WTC11 (cell line): ENCODE measurements at regions not wholly inside any gene's neighbourhood (a gene's known extent, or its start where the extent isn't known, plus 50 kb on each side); places are given as distances from the start of the nearest gene placed in this dataset.

Source experiments
- ATAC-seq: fragments of 200-7000 bp; cut with Tn5 transposase; 2 replicates; pipeline ENCODE4 v1.10.0; 2021; ENCODE audit warnings: mild to moderate bottlenecking, moderate library complexity
- CTCF ChIA-PET: fragments of 300-600 bp; sonication (Branson Sonifier 250); formaldehyde crosslinking; loops from one replicate; lab custom pipeline; 2021; ENCODE audit warnings: antibody characterized with exemption; lab: Charles Lee
- POLR2A ChIA-PET: fragments of 350-600 bp; sonication (Branson Sonifier 250); formaldehyde crosslinking; loops from one replicate; lab custom pipeline; 2021; ENCODE audit warnings: antibody characterized with exemption; lab: Charles Lee
- DNase-seq: peaks from one replicate; pipeline ENCODE4 v3.0.0; 2021; ENCODE audit warnings: low spot score
- H3K27ac Mint-ChIP-seq: 2 replicates; pipeline ENCODE4 v1.8.0; 2021; ENCODE audit warnings: mixed read lengths
- H3K27me3 Mint-ChIP-seq: 2 replicates; pipeline ENCODE4 v1.8.0; 2021; ENCODE audit warnings: low read depth, mild to moderate bottlenecking, moderate library complexity, mixed read lengths
- H3K36me3 Mint-ChIP-seq: 2 replicates; pipeline ENCODE4 v1.8.0; 2021; ENCODE audit warnings: mixed read lengths
- H3K4me1 Mint-ChIP-seq: 2 replicates; pipeline ENCODE4 v1.8.0; 2022; ENCODE audit warnings: mixed read lengths
- H3K4me3 Mint-ChIP-seq: 2 replicates; pipeline ENCODE4 v1.8.0; 2021; ENCODE audit warnings: mild to moderate bottlenecking, moderate library complexity, mixed read lengths
- H3K9me3 Mint-ChIP-seq: 2 replicates; pipeline ENCODE4 v1.8.0; 2021; ENCODE audit warnings: mixed read lengths
- CREB1 ChIP-seq: sonication (generic); formaldehyde crosslinking; IDR thresholded peaks from 2 replicates; pipeline ENCODE4 v1.8.0; 2023; ENCODE audit warnings: mild to moderate bottlenecking, missing genetic modification reagents
- CREM ChIP-seq: sonication (generic); formaldehyde crosslinking; IDR thresholded peaks from 2 replicates; pipeline ENCODE4 v1.8.1; 2022; ENCODE audit warnings: mild to moderate bottlenecking, missing genetic modification reagents, moderate library complexity
- ESRRA ChIP-seq: sonication (generic); formaldehyde crosslinking; IDR thresholded peaks from 2 replicates; pipeline ENCODE4 v1.8.1; 2022; ENCODE audit warnings: mild to moderate bottlenecking, missing genetic modification reagents, borderline replicate concordance
- FOXP1 ChIP-seq: sonication (generic); formaldehyde crosslinking; IDR thresholded peaks from 2 replicates; pipeline ENCODE4 v1.8.0; 2022; ENCODE audit warnings: missing genetic modification reagents, mild to moderate bottlenecking, moderate library complexity, borderline replicate concordance
- GTF2I ChIP-seq: fragments of 250-450 bp; sonication (Bioruptor Pico); conservative IDR thresholded peaks from 2 replicates; pipeline ENCODE4 v1.4.0; 2021; ENCODE audit warnings: mild to moderate bottlenecking
- HMGA2 ChIP-seq: fragments of 250-450 bp; sonication (Bioruptor Pico); IDR thresholded peaks from 2 replicates; pipeline ENCODE4 v1.4.0; 2021; ENCODE audit warnings: mild to moderate bottlenecking, moderate library complexity
- NR3C1 ChIP-seq: sonication (generic); formaldehyde crosslinking; conservative IDR thresholded peaks from 2 replicates; pipeline ENCODE4 v1.8.1; 2023; ENCODE audit warnings: low read depth, mild to moderate bottlenecking, missing genetic modification reagents
- SOX15 ChIP-seq: fragments of 250-450 bp; sonication (Bioruptor Pico); IDR thresholded peaks from 2 replicates; pipeline ENCODE4 v1.9.0; 2021; ENCODE audit warnings: mild to moderate bottlenecking
- SP1 ChIP-seq: sonication (generic); formaldehyde crosslinking; conservative IDR thresholded peaks from 2 replicates; pipeline ENCODE4 v1.8.1; 2022; ENCODE audit warnings: missing genetic modification reagents
- TEAD1 ChIP-seq: sonication (generic); formaldehyde crosslinking; IDR thresholded peaks from 2 replicates; pipeline ENCODE4 v1.8.0; 2022; ENCODE audit warnings: mild to moderate bottlenecking, missing genetic modification reagents
- TEAD4 ChIP-seq: sonication (generic); formaldehyde crosslinking; IDR thresholded peaks from 2 replicates; pipeline ENCODE4 v1.8.0; 2022; ENCODE audit warnings: mild to moderate bottlenecking, missing genetic modification reagents
- ZNF219 ChIP-seq: sonication (generic); formaldehyde crosslinking; IDR thresholded peaks from 2 replicates; pipeline ENCODE4 v1.8.0; 2023; ENCODE audit warnings: missing genetic modification reagents, mild to moderate bottlenecking, borderline replicate concordance
- TF ChIP-seq, protein P1 (sequence below): fragments of 250-450 bp; sonication (Bioruptor Pico); IDR thresholded peaks from 2 replicates; pipeline ENCODE4 v1.9.0; 2021; ENCODE audit warnings: mild to moderate bottlenecking, borderline replicate concordance
- TF ChIP-seq, protein P2 (sequence below): sonication (generic); formaldehyde crosslinking; IDR thresholded peaks from 2 replicates; pipeline ENCODE4 v1.8.1; 2023; ENCODE audit warnings: mild to moderate bottlenecking, moderate library complexity, missing genetic modification reagents
- TF ChIP-seq, protein P3 (sequence below): sonication (generic); formaldehyde crosslinking; IDR thresholded peaks from 2 replicates; pipeline ENCODE4 v1.8.0; 2022; ENCODE audit warnings: mild to moderate bottlenecking, missing genetic modification reagents
- TF ChIP-seq, protein P4 (sequence below): fragments of 200-600 bp; IDR thresholded peaks from 2 replicates; pipeline ENCODE4 v1.8.0; 2022; ENCODE audit warnings: antibody characterized with exemption
- TF ChIP-seq, protein P5 (sequence below): sonication (generic); formaldehyde crosslinking; IDR thresholded peaks from 2 replicates; pipeline ENCODE4 v1.8.0; 2022; ENCODE audit warnings: missing genetic modification reagents

DNA sequence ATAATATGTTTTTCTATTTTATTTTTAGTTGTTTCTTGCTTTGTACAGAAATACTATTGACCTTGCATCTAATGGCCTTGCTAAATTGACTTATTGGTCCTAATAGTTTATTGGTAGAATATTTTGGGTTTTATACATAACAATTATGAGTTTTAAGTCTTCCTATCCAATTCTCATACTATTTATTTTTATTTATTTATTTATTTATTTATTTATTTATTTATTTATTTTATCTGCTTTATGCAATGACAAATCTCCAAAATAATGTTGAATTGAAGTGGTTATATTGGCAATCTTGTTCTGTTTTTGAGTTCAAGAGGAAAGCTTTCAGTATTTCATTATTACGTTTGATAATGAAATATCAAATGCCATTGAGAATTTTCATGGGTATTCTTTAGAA lies 488.3 kb downstream of the CDH2 start (continued):
- TF ChIP-seq, protein P1, sequence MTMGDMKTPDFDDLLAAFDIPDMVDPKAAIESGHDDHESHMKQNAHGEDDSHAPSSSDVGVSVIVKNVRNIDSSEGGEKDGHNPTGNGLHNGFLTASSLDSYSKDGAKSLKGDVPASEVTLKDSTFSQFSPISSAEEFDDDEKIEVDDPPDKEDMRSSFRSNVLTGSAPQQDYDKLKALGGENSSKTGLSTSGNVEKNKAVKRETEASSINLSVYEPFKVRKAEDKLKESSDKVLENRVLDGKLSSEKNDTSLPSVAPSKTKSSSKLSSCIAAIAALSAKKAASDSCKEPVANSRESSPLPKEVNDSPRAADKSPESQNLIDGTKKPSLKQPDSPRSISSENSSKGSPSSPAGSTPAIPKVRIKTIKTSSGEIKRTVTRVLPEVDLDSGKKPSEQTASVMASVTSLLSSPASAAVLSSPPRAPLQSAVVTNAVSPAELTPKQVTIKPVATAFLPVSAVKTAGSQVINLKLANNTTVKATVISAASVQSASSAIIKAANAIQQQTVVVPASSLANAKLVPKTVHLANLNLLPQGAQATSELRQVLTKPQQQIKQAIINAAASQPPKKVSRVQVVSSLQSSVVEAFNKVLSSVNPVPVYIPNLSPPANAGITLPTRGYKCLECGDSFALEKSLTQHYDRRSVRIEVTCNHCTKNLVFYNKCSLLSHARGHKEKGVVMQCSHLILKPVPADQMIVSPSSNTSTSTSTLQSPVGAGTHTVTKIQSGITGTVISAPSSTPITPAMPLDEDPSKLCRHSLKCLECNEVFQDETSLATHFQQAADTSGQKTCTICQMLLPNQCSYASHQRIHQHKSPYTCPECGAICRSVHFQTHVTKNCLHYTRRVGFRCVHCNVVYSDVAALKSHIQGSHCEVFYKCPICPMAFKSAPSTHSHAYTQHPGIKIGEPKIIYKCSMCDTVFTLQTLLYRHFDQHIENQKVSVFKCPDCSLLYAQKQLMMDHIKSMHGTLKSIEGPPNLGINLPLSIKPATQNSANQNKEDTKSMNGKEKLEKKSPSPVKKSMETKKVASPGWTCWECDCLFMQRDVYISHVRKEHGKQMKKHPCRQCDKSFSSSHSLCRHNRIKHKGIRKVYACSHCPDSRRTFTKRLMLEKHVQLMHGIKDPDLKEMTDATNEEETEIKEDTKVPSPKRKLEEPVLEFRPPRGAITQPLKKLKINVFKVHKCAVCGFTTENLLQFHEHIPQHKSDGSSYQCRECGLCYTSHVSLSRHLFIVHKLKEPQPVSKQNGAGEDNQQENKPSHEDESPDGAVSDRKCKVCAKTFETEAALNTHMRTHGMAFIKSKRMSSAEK (CRISPR knock-in tag), result no peak
- no peak for TF ChIP-seq CREM (CRISPR knock-in tag)
- TF ChIP-seq ZNF219 (CRISPR knock-in tag), result no peak
- no peak for TF ChIP-seq SP1 (CRISPR knock-in tag)
- no peak for TF ChIP-seq TEAD4 (CRISPR knock-in tag)
- no peak for TF ChIP-seq ESRRA (CRISPR knock-in tag)
- TF ChIP-seq, protein P2, sequence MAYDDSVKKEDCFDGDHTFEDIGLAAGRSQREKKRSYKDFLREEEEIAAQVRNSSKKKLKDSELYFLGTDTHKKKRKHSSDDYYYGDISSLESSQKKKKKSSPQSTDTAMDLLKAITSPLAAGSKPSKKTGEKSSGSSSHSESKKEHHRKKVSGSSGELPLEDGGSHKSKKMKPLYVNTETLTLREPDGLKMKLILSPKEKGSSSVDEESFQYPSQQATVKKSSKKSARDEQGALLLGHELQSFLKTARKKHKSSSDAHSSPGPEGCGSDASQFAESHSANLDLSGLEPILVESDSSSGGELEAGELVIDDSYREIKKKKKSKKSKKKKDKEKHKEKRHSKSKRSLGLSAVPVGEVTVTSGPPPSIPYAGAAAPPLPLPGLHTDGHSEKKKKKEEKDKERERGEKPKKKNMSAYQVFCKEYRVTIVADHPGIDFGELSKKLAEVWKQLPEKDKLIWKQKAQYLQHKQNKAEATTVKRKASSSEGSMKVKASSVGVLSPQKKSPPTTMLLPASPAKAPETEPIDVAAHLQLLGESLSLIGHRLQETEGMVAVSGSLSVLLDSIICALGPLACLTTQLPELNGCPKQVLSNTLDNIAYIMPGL (CRISPR knock-in tag), result no peak
- TF ChIP-seq CREB1 (CRISPR knock-in tag), result no peak
- TF ChIP-seq TEAD1 (CRISPR knock-in tag), result no peak

DNA sequence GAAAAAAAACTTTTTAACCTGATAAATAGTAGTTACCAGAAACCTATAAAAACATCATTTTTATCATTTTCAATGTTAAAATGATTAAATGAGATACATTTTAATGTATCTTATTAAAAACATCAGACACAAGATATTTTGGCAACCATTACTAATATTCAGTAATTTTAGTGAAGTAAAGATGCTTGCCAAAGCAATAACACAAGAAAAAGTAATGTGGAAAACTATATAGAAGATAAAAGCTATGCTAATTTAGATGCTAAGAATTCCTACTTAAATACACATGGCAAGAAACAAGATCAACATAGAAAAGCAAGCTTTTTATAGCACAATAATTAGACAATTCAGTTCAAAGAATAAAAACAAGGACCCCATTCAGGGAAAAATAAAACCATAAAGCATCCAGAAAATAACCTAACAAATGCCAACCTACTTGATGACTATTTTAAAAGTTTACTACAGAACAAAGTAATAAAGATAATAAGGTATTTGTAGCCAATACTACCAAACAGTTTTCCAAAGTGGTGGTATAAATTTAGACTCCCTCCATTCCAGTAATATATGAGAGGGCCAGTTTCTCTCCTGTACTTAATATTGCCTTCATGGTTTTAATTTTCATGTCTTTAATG lies 489.5 kb downstream of the CDH2 start:
- ATAC-seq, result no peak
- Mint-ChIP-seq H3K27me3 (no peaks in the 10 kb centered on the region), H3K36me3 (peaks cover 15% of the 10 kb centered on the region), H3K4me3 (no peak overlapping the region), H3K4me1 (no peaks in the 10 kb centered on the region), H3K27ac (no peak overlapping the region), H3K9me3 (peaks cover 25% of the 10 kb centered on the region)
- ChIA-PET CTCF (no interaction called here), POLR2A (no interaction called here)
- no peak for DNase-seq
- TF ChIP-seq TEAD1 (CRISPR knock-in tag) (no peak), GTF2I (CRISPR knock-in tag) (peak; percentile 81)

DNA sequence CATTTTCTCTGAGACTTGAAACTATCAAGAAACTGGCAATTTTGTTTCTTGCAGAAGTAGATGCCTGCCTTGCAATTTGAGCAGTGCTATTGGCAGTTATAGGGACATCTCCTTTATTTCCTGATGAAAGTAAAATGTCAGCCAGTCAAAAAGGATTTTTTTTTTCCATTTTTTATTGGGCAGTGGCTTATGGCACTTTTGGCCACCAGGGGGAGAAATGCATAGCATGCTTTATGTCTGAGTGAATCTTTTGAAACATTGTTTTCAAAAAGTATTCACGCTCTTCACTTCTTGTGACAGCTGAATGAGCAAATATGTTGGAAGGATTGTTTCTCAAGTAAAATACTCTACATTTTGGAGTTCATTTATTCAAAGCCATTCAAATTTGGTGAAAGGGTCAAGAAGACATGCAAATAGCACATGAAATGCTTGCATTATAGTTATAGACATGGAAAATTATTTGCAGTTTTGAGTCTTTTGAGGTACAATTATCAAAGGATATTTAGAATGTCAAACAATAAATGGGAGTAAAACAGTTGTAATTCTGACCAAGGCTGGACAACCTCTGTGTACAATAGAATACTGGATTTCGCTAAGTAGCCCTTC lies 491.0 kb downstream of the CDH2 start:
- no peak overlapping the region for H3K4me3 Mint-ChIP-seq
- peaks cover 25% of the 10 kb centered on the region for H3K9me3 Mint-ChIP-seq
- peak; percentile 32 for DNase-seq
- no peaks in the 10 kb centered on the region for H3K27me3 Mint-ChIP-seq
- peaks cover 15% of the 10 kb centered on the region for H3K36me3 Mint-ChIP-seq
- no peaks in the 10 kb centered on the region for H3K4me1 Mint-ChIP-seq
- TF ChIP-seq, protein P3, sequence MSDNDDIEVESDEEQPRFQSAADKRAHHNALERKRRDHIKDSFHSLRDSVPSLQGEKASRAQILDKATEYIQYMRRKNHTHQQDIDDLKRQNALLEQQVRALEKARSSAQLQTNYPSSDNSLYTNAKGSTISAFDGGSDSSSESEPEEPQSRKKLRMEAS (CRISPR knock-in tag), result no peak
- TF ChIP-seq, protein P4, sequence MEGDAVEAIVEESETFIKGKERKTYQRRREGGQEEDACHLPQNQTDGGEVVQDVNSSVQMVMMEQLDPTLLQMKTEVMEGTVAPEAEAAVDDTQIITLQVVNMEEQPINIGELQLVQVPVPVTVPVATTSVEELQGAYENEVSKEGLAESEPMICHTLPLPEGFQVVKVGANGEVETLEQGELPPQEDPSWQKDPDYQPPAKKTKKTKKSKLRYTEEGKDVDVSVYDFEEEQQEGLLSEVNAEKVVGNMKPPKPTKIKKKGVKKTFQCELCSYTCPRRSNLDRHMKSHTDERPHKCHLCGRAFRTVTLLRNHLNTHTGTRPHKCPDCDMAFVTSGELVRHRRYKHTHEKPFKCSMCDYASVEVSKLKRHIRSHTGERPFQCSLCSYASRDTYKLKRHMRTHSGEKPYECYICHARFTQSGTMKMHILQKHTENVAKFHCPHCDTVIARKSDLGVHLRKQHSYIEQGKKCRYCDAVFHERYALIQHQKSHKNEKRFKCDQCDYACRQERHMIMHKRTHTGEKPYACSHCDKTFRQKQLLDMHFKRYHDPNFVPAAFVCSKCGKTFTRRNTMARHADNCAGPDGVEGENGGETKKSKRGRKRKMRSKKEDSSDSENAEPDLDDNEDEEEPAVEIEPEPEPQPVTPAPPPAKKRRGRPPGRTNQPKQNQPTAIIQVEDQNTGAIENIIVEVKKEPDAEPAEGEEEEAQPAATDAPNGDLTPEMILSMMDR, result peak; percentile 76
- TF ChIP-seq NR3C1 (CRISPR knock-in tag), result no peak
- TF ChIP-seq SOX15 (CRISPR knock-in tag), result no peak
- TF ChIP-seq, protein P5, sequence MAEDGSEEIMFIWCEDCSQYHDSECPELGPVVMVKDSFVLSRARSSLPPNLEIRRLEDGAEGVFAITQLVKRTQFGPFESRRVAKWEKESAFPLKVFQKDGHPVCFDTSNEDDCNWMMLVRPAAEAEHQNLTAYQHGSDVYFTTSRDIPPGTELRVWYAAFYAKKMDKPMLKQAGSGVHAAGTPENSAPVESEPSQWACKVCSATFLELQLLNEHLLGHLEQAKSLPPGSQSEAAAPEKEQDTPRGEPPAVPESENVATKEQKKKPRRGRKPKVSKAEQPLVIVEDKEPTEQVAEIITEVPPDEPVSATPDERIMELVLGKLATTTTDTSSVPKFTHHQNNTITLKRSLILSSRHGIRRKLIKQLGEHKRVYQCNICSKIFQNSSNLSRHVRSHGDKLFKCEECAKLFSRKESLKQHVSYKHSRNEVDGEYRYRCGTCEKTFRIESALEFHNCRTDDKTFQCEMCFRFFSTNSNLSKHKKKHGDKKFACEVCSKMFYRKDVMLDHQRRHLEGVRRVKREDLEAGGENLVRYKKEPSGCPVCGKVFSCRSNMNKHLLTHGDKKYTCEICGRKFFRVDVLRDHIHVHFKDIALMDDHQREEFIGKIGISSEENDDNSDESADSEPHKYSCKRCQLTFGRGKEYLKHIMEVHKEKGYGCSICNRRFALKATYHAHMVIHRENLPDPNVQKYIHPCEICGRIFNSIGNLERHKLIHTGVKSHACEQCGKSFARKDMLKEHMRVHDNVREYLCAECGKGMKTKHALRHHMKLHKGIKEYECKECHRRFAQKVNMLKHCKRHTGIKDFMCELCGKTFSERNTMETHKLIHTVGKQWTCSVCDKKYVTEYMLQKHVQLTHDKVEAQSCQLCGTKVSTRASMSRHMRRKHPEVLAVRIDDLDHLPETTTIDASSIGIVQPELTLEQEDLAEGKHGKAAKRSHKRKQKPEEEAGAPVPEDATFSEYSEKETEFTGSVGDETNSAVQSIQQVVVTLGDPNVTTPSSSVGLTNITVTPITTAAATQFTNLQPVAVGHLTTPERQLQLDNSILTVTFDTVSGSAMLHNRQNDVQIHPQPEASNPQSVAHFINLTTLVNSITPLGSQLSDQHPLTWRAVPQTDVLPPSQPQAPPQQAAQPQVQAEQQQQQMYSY (CRISPR knock-in tag), result no peak
- no peak for TF ChIP-seq HMGA2 (CRISPR knock-in tag)
- TF ChIP-seq FOXP1 (CRISPR knock-in tag), result no peak
- no peak overlapping the region for H3K27ac Mint-ChIP-seq
- CTCF ChIA-PET, result interaction anchor here (1.1 to 2.9 kb wide), 3 partner anchors 20 to 81 kb away, joined by 3 to 40 read pairs (median 7); no protein-coding TSS in a partner anchor
- no peak for ATAC-seq
- POLR2A ChIA-PET, result no interaction called here
